ENCODE measurements at regions not wholly inside any gene's neighbourhood (a gene's known extent, or its start where the extent isn't known, plus 50 kb on each side); places are given as distances from the start of the nearest gene placed in this dataset.

- Histone ChIP-seq H2AFZ (ENCODE audit: low read length) (no peak overlapping the region), H3K27ac (ENCODE audit: low read depth, low read length, poor library complexity, severe bottlenecking) (no peak overlapping the region), H4K20me1 (ENCODE audit: insufficient read depth, low read length) (no peaks in the 10 kb centered on the region), H3K4me3 (ENCODE audit: low read depth, low read length, poor library complexity, severe bottlenecking) (no peak overlapping the region), H3K9me3 (ENCODE audit: low read length) (no peaks in the 10 kb centered on the region), H3K9me2 (ENCODE audit: insufficient read depth, low read length) (no peaks in the 10 kb centered on the region), H3K79me2 (ENCODE audit: insufficient read depth, low read depth, low read length) (no peaks in the 10 kb centered on the region), H3K4me1 (ENCODE audit: insufficient read depth, low read length, poor library complexity, severe bottlenecking) (no peaks in the 10 kb centered on the region), H3K36me3 (ENCODE audit: insufficient read depth, low read length) (no peaks in the 10 kb centered on the region), H3K4me2 (ENCODE audit: low read length) (no peak overlapping the region)
- CTCF ChIA-PET (ENCODE audit: unreplicated experiment) = no interaction called here
- TF ChIP-seq EZH2phosphoT487 (IDR thresholded peaks at IDR 0.05; ENCODE audit: borderline replicate concordance, low read depth, low read length) = no peak
- TF ChIP-seq, protein P1, sequence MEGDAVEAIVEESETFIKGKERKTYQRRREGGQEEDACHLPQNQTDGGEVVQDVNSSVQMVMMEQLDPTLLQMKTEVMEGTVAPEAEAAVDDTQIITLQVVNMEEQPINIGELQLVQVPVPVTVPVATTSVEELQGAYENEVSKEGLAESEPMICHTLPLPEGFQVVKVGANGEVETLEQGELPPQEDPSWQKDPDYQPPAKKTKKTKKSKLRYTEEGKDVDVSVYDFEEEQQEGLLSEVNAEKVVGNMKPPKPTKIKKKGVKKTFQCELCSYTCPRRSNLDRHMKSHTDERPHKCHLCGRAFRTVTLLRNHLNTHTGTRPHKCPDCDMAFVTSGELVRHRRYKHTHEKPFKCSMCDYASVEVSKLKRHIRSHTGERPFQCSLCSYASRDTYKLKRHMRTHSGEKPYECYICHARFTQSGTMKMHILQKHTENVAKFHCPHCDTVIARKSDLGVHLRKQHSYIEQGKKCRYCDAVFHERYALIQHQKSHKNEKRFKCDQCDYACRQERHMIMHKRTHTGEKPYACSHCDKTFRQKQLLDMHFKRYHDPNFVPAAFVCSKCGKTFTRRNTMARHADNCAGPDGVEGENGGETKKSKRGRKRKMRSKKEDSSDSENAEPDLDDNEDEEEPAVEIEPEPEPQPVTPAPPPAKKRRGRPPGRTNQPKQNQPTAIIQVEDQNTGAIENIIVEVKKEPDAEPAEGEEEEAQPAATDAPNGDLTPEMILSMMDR (conservative IDR thresholded peaks at IDR 0.05; ENCODE audit: low read length) = no peak
- intact Hi-C loops (cut with micrococcal nuclease; ENCODE audit: unreplicated experiment) = no loop called here
- BruUV-seq (replicated peaks) = no TSS peak
- POLR2A ChIA-PET = interaction anchor here (0.8 kb wide), 1 partner anchor 9 kb away, joined by 3 read pairs; no protein-coding TSS in a partner anchor
- no peak for DNase-seq (ENCODE audit: low spot score)
Measured at GRCh38 chr11:86124251-86125233, 55.7 kb upstream of the PICALM start.

- Histone ChIP-seq H4K20me1 (ENCODE audit: insufficient read depth, low read length) (no peaks in the 10 kb centered on the region), H3K4me1 (ENCODE audit: insufficient read depth, low read length, poor library complexity, severe bottlenecking) (no peaks in the 10 kb centered on the region), H3K79me2 (ENCODE audit: insufficient read depth, low read depth, low read length) (no peaks in the 10 kb centered on the region), H3K9me3 (ENCODE audit: low read length) (no peaks in the 10 kb centered on the region), H3K4me2 (ENCODE audit: low read length) (no peak overlapping the region), H2AFZ (ENCODE audit: low read length) (no peak overlapping the region), H3K36me3 (ENCODE audit: insufficient read depth, low read length) (no peaks in the 10 kb centered on the region), H3K27ac (ENCODE audit: low read depth, low read length, poor library complexity, severe bottlenecking) (no peak overlapping the region), H3K4me3 (ENCODE audit: low read depth, low read length, poor library complexity, severe bottlenecking) (no peak overlapping the region), H3K9me2 (ENCODE audit: insufficient read depth, low read length) (no peaks in the 10 kb centered on the region)
- no TSS peak for BruUV-seq (replicated peaks)
- CTCF ChIA-PET (ENCODE audit: unreplicated experiment) = no interaction called here
- POLR2A ChIA-PET = interaction anchor here (0.6 kb wide), 1 partner anchor 462 kb away, joined by 4 read pairs; no protein-coding TSS in a partner anchor
- TF ChIP-seq EZH2phosphoT487 (IDR thresholded peaks at IDR 0.05; ENCODE audit: borderline replicate concordance, low read depth, low read length) = no peak
- TF ChIP-seq, protein P1 (conservative IDR thresholded peaks at IDR 0.05; ENCODE audit: low read length) = no peak
- intact Hi-C loops (cut with micrococcal nuclease; ENCODE audit: unreplicated experiment) = no loop called here
- no peak for DNase-seq (ENCODE audit: low spot score)
Measured at GRCh38 chr11:86122773-86123172, 53.9 kb upstream of the PICALM start.

DNA sequence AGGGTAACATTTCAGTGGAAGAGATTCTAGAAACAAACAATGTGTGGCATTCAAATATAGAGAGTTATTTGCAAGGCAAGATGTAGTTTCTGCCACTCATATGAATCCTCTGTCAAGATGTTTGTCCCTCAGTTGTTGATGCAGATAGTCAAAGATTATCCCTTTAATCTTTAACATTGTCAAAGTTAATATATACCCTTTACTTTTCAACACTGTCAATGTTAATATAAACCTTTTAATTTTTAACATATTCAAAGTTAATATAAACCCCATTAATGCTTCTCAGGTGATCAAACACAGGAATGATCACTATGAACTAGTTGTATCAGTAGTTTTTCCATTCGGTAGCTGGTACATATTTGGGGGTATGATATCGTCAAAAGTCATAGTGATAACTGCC is 51.9 kb upstream of the PICALM start:
- intact Hi-C loops (cut with micrococcal nuclease; ENCODE audit: unreplicated experiment) = no loop called here
- H3K9me2 ChIP-seq (ENCODE audit: insufficient read depth, low read length) = no peaks in the 10 kb centered on the region
- ChIA-PET CTCF (ENCODE audit: unreplicated experiment) (no interaction called here), POLR2A (no interaction called here)
- no peaks in the 10 kb centered on the region for H3K36me3 ChIP-seq (ENCODE audit: insufficient read depth, low read length)
- H3K79me2 ChIP-seq (ENCODE audit: insufficient read depth, low read depth, low read length) = no peaks in the 10 kb centered on the region
- no peak overlapping the region for H3K4me3 ChIP-seq (ENCODE audit: low read depth, low read length, poor library complexity, severe bottlenecking)
- DNase-seq (ENCODE audit: low spot score) = no peak
- TF ChIP-seq, protein P1 (conservative IDR thresholded peaks at IDR 0.05; ENCODE audit: low read length) = no peak
- TF ChIP-seq EZH2phosphoT487 (IDR thresholded peaks at IDR 0.05; ENCODE audit: borderline replicate concordance, low read depth, low read length) = no peak
- H3K4me1 ChIP-seq (ENCODE audit: insufficient read depth, low read length, poor library complexity, severe bottlenecking) = no peaks in the 10 kb centered on the region
- no TSS peak for BruUV-seq (replicated peaks)
- H3K27ac ChIP-seq (ENCODE audit: low read depth, low read length, poor library complexity, severe bottlenecking) = no peak overlapping the region
- no peaks in the 10 kb centered on the region for H4K20me1 ChIP-seq (ENCODE audit: insufficient read depth, low read length)
- H3K9me3 ChIP-seq (ENCODE audit: low read length) = no peaks in the 10 kb centered on the region
- no peak overlapping the region for H3K4me2 ChIP-seq (ENCODE audit: low read length)
- H2AFZ ChIP-seq (ENCODE audit: low read length) = no peak overlapping the region

All from OCI-LY7 (cell line).